ENCODE measurements at regions not wholly inside any gene's neighbourhood (a gene's known extent, or its start where the extent isn't known, plus 50 kb on each side); places are given as distances from the start of the nearest gene placed in this dataset.

DNA sequence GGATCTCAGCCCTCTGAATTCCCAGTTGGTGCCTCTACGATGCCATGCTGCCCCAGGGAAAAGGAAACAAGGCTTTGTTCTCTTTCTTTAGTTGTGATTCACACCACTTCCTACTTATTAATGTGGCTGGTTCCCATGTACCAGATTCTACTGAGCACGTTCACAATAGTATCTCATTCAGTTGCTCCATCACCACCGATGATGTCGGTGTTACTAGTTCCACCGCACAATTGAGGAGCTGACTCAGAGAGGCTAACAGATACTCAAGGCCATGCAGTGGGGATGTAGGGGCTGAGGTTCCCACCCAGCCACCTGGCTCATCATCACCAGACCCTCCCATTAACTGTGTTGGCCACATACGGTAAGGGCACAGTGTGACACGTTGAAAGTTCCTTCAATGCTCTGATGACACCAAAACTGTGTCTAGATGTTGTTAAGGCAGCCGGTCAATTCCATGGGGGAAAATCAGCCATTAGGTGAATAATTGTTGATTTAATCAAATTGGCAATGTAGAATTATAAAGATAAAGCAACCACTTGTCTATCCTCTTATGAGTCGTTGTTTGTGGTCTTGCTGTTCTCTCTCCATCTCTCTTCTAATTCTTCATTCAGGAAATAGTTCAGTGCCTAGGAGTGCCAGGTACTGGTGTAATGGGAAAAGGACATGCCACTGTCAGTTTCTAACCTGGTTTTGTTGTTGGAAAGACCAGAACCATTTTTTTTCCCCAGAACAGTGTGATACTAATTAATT, 244.2 kb upstream of the CRY1 start:
- TF ChIP-seq, protein P1, sequence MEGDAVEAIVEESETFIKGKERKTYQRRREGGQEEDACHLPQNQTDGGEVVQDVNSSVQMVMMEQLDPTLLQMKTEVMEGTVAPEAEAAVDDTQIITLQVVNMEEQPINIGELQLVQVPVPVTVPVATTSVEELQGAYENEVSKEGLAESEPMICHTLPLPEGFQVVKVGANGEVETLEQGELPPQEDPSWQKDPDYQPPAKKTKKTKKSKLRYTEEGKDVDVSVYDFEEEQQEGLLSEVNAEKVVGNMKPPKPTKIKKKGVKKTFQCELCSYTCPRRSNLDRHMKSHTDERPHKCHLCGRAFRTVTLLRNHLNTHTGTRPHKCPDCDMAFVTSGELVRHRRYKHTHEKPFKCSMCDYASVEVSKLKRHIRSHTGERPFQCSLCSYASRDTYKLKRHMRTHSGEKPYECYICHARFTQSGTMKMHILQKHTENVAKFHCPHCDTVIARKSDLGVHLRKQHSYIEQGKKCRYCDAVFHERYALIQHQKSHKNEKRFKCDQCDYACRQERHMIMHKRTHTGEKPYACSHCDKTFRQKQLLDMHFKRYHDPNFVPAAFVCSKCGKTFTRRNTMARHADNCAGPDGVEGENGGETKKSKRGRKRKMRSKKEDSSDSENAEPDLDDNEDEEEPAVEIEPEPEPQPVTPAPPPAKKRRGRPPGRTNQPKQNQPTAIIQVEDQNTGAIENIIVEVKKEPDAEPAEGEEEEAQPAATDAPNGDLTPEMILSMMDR (IDR thresholded peaks at IDR 0.05; ENCODE audit: insufficient read depth, missing control alignments): no peak
- DNase-seq (ENCODE audit: insufficient read length, low spot score) (no peak), FAIRE-seq (no peak)

DNA sequence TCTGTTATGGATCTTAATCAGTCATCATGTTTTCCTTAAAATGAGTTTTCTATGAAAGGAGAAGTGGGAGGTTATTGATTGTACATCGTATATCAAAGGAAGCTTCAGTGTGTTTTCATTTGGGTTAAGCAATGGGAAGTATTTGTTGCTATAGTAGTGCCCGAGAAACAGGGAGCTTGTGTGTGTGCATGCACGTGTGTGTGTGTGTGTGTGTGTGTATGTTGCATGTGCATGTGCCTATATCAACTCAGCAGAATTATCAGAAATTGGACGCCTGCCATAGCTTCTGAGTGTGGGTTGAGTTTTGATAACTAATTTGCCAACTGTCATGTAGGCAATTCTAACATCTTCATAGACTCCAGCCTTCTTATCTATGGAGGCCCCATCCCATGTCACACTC, 246.1 kb upstream of the CRY1 start:
- FAIRE-seq (no peak), DNase-seq (ENCODE audit: insufficient read length, low spot score) (no peak)
- TF ChIP-seq, protein P1 (IDR thresholded peaks at IDR 0.05; ENCODE audit: insufficient read depth, missing control alignments): no peak

DNA sequence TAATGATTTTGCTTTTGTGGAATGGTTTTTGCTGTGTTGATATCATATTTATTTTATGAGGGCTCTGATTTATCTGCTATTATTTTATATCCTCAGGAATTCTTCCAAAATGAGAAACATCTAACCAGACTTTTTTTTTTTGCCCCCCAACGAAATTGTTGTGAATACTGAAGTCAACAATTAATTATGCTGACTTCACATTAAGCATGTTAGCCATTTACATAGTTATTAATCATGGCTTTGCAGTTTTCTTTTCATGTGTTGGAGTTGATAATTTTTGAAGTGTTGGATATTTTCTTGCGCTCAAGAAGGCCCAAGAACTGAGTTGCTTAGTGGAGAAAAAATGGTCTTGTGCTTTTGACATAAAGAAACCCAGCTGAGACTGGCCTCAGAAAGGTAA, 246.6 kb upstream of the CRY1 start:
- FAIRE-seq: no peak
- no peak for DNase-seq (ENCODE audit: insufficient read length, low spot score)
- TF ChIP-seq, protein P1 (IDR thresholded peaks at IDR 0.05; ENCODE audit: insufficient read depth, missing control alignments): no peak

DNA sequence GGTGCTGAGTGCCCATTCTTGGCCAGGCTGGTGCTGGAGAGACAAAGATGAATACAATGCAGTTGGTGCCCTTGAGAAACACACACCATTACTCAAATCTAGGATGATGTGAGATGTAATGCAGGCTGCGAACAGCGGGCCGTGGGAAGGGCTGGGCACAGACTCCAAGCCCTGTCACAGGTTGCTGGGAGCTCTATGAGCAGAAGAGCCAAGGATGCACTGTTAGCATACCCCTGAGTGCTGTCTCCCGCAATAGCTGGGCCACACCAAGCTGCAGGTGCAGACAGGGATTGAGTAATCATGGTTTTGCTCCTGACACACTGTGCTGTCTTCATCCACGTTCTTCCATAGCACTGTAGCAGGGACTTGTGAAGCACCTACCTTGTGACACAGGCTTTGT, 247.5 kb upstream of the CRY1 start:
- FAIRE-seq (no peak), DNase-seq (ENCODE audit: insufficient read length, low spot score) (no peak)
- TF ChIP-seq, protein P1 (IDR thresholded peaks at IDR 0.05; ENCODE audit: insufficient read depth, missing control alignments): no peak

DNA sequence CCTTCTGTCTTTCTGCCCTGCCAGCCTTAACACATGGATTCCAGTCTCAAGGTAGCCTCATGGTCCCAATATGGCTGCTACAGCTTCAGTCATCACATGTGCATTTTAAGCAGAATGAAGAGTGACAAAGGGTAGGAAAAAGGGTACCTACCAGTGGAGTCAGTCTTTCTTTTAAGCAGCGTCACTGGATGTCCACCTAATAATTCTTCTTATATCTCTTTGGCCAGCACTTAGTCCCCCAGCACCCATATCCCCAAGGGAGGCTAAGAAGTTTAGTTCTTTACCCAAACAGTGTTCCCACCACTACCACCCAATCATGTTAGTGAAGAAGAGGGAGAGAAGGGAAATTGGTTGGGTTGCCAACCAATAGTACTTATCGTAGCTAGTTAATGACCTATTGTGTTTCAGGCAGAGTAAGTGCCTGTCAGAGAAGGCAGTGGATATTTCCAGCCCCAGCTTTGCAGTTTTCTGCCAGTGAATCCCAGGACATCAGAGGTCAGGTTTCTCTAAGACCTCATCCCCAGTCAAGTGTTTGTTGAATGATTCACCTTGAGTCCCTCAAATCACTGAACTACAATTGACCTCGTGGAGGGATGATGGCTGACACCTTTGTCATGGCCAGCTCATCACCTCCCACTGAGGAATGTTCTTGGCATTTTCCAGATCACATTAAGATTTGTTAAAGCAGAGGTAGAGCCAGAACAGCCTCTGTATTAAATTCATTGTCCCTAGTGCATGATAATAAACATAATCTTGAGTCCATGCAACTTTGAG, 250.9 kb upstream of the CRY1 start:
- DNase-seq (ENCODE audit: insufficient read length, low spot score): no peak
- TF ChIP-seq, protein P1 (IDR thresholded peaks at IDR 0.05; ENCODE audit: insufficient read depth, missing control alignments): no peak

DNA sequence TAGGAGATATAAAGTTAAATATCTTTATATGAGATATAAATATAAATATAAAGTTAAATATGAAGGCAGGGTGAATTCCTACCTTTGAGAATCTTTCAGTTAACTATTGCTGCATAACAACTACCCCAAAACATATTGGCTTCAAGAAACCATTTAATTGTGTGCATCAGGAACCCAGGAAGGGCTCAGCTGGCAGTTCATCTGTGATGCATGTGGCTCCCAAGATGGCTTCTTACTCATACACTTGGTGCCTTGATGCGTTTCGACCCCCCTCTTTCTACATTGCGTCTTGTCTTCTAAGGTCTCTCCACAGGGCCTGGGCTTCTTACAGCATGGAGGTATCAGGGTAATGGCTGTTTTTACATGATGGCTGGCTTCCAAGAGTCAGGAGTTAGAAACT, 253.9 kb upstream of the CRY1 start:
- TF ChIP-seq, protein P1 (IDR thresholded peaks at IDR 0.05; ENCODE audit: insufficient read depth, missing control alignments): no peak
- FAIRE-seq (no peak), DNase-seq (ENCODE audit: insufficient read length, low spot score) (no peak)

More for the DNA sequence above, 250.9 kb upstream of the CRY1 start:
- no peak for FAIRE-seq
